ENCODE measurements at regions not wholly inside any gene's neighbourhood (a gene's known extent, or its start where the extent isn't known, plus 50 kb on each side); places are given as distances from the start of the nearest gene placed in this dataset.

DNA sequence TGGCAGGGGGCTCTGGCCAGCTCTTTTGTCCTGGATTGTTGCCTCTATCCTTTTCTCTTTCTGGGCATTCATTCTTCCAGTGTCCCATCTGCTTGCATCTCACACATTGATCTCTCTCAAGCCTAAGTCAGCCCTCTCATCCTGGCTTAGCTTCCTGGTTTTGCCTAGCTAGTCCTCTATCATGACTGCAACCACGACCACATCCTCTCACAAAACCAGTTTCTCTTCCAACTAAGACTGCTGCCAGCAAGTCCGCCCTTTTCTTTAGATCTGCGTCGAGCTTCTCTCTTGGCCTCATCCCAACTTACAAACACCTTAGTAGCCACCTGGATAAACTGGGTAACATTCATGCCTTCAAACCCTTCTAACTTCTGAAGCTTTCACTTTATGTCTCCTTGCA lies 212.2 kb upstream of the HTR2A start:
- TF ChIP-seq, protein P1, sequence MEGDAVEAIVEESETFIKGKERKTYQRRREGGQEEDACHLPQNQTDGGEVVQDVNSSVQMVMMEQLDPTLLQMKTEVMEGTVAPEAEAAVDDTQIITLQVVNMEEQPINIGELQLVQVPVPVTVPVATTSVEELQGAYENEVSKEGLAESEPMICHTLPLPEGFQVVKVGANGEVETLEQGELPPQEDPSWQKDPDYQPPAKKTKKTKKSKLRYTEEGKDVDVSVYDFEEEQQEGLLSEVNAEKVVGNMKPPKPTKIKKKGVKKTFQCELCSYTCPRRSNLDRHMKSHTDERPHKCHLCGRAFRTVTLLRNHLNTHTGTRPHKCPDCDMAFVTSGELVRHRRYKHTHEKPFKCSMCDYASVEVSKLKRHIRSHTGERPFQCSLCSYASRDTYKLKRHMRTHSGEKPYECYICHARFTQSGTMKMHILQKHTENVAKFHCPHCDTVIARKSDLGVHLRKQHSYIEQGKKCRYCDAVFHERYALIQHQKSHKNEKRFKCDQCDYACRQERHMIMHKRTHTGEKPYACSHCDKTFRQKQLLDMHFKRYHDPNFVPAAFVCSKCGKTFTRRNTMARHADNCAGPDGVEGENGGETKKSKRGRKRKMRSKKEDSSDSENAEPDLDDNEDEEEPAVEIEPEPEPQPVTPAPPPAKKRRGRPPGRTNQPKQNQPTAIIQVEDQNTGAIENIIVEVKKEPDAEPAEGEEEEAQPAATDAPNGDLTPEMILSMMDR (IDR thresholded peaks at IDR 0.05), result no peak
- TF ChIP-seq ZFX (IDR thresholded peaks at IDR 0.05; ENCODE audit: borderline replicate concordance), result no peak

Data from 22Rv1 (cell line).